ENCODE measurements at regions not wholly inside any gene's neighbourhood (a gene's known extent, or its start where the extent isn't known, plus 50 kb on each side); places are given as distances from the start of the nearest gene placed in this dataset.

- Histone ChIP-seq H3K27ac (ENCODE audit: low read depth, low read length, poor library complexity, severe bottlenecking) (no peak overlapping the region), H3K4me1 (ENCODE audit: insufficient read depth, low read length, severe bottlenecking) (no peaks in the 10 kb centered on the region), H3F3A (ENCODE audit: insufficient read depth, low read length) (no peaks in the 10 kb centered on the region), H3K36me3 (ENCODE audit: insufficient read depth, low read length) (no peaks in the 10 kb centered on the region), H3K9me3 (ENCODE audit: low read length) (no peaks in the 10 kb centered on the region), H3K79me2 (ENCODE audit: insufficient read depth, low read length) (no peaks in the 10 kb centered on the region), H2AFZ (ENCODE audit: low read length) (no peak overlapping the region), H3K9me2 (ENCODE audit: low read depth, low read length) (no peaks in the 10 kb centered on the region), H3K27me3 (ENCODE audit: insufficient read depth, low read length) (no peaks in the 10 kb centered on the region), H3K4me3 (ENCODE audit: low read depth, low read length, poor library complexity, severe bottlenecking) (no peak overlapping the region), H4K20me1 (ENCODE audit: insufficient read depth, low read length) (no peaks in the 10 kb centered on the region), H3K4me2 (ENCODE audit: low read length) (no peak overlapping the region), H3K9ac (ENCODE audit: low read length) (no peak overlapping the region)
- TF ChIP-seq, protein P1, sequence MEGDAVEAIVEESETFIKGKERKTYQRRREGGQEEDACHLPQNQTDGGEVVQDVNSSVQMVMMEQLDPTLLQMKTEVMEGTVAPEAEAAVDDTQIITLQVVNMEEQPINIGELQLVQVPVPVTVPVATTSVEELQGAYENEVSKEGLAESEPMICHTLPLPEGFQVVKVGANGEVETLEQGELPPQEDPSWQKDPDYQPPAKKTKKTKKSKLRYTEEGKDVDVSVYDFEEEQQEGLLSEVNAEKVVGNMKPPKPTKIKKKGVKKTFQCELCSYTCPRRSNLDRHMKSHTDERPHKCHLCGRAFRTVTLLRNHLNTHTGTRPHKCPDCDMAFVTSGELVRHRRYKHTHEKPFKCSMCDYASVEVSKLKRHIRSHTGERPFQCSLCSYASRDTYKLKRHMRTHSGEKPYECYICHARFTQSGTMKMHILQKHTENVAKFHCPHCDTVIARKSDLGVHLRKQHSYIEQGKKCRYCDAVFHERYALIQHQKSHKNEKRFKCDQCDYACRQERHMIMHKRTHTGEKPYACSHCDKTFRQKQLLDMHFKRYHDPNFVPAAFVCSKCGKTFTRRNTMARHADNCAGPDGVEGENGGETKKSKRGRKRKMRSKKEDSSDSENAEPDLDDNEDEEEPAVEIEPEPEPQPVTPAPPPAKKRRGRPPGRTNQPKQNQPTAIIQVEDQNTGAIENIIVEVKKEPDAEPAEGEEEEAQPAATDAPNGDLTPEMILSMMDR (IDR thresholded peaks at IDR 0.05; ENCODE audit: low read length), result no peak
- TF ChIP-seq EZH2 (IDR thresholded peaks at IDR 0.05; ENCODE audit: borderline replicate concordance, low read length), result no peak
These were observed 966.7 kb upstream of the NXPH2 start for GRCh38 chr2:139746901-139747300.

DNA sequence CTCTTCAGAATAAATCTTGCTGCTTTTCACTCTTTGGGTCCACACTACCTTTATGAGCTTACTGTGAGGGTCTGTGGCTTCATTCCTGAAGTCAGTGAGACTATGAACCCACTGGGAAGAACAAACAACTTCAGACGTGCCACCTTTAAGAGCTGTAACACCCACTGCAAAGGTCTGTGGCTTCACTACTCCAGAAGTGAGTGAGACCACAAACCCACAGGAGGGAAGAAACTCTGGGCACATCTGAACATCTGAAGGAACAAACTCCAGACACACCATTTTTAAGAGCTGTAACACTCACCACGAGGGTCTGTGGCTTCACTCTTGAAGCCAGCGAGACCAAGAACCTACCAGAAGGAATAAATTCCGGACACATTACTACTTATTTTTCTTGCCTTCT lies 964.1 kb upstream of the NXPH2 start:
- no peak overlapping the region for H3K27ac ChIP-seq (ENCODE audit: low read depth, low read length, poor library complexity, severe bottlenecking)
- no peaks in the 10 kb centered on the region for H3K27me3 ChIP-seq (ENCODE audit: insufficient read depth, low read length)
- no peak for TF ChIP-seq EZH2 (IDR thresholded peaks at IDR 0.05; ENCODE audit: borderline replicate concordance, low read length)
- TF ChIP-seq, protein P1 (IDR thresholded peaks at IDR 0.05; ENCODE audit: low read length), result no peak
- H3K9me3 ChIP-seq (ENCODE audit: low read length), result no peaks in the 10 kb centered on the region
- H3F3A ChIP-seq (ENCODE audit: insufficient read depth, low read length), result no peaks in the 10 kb centered on the region
- no peak overlapping the region for H2AFZ ChIP-seq (ENCODE audit: low read length)
- H3K4me1 ChIP-seq (ENCODE audit: insufficient read depth, low read length, severe bottlenecking), result no peaks in the 10 kb centered on the region
- H3K36me3 ChIP-seq (ENCODE audit: insufficient read depth, low read length), result no peaks in the 10 kb centered on the region
- H3K4me2 ChIP-seq (ENCODE audit: low read length), result no peak overlapping the region
- no peaks in the 10 kb centered on the region for H3K9me2 ChIP-seq (ENCODE audit: low read depth, low read length)
- H3K4me3 ChIP-seq (ENCODE audit: low read depth, low read length, poor library complexity, severe bottlenecking), result no peak overlapping the region
- H4K20me1 ChIP-seq (ENCODE audit: insufficient read depth, low read length), result no peaks in the 10 kb centered on the region
- H3K79me2 ChIP-seq (ENCODE audit: insufficient read depth, low read length), result no peaks in the 10 kb centered on the region
- H3K9ac ChIP-seq (ENCODE audit: low read length), result no peak overlapping the region

GRCh38 chr2:139742216-139743172 lies 962.3 kb upstream of the NXPH2 start:
- Histone ChIP-seq H3K27ac (ENCODE audit: low read depth, low read length, poor library complexity, severe bottlenecking) (no peak overlapping the region), H2AFZ (ENCODE audit: low read length) (no peak overlapping the region), H3K36me3 (ENCODE audit: insufficient read depth, low read length) (no peaks in the 10 kb centered on the region), H3K9ac (ENCODE audit: low read length) (no peak overlapping the region), H3K4me2 (ENCODE audit: low read length) (no peak overlapping the region), H3K79me2 (ENCODE audit: insufficient read depth, low read length) (no peaks in the 10 kb centered on the region), H3F3A (ENCODE audit: insufficient read depth, low read length) (no peaks in the 10 kb centered on the region), H3K9me3 (ENCODE audit: low read length) (no peaks in the 10 kb centered on the region), H4K20me1 (ENCODE audit: insufficient read depth, low read length) (no peaks in the 10 kb centered on the region), H3K9me2 (ENCODE audit: low read depth, low read length) (no peaks in the 10 kb centered on the region), H3K4me3 (ENCODE audit: low read depth, low read length, poor library complexity, severe bottlenecking) (no peak overlapping the region), H3K27me3 (ENCODE audit: insufficient read depth, low read length) (no peaks in the 10 kb centered on the region), H3K4me1 (ENCODE audit: insufficient read depth, low read length, severe bottlenecking) (no peaks in the 10 kb centered on the region)
- TF ChIP-seq, protein P1 (IDR thresholded peaks at IDR 0.05; ENCODE audit: low read length), result no peak
- no peak for TF ChIP-seq EZH2 (IDR thresholded peaks at IDR 0.05; ENCODE audit: borderline replicate concordance, low read length)

Measured in OCI-LY1 (cell line).